Astrocyte of the spinal cord (primary cell): ENCODE measurements at regions not wholly inside any gene's neighbourhood (a gene's known extent, or its start where the extent isn't known, plus 50 kb on each side); places are given as distances from the start of the nearest gene placed in this dataset.

Source experiments
- DNase-seq: peaks from one replicate; pipeline ENCODE4 v3.0.0; 2011; ENCODE audit warnings: low read depth, low spot score
- H3K4me3 ChIP-seq: 2 replicates; pipeline ENCODE4 v1.5.1; 2011; ENCODE audit warnings: low read depth, mild to moderate bottlenecking, low read length, moderate library complexity
- CTCF ChIP-seq: IDR thresholded peaks from 2 replicates; pipeline ENCODE4 v1.5.1; 2012; ENCODE audit warnings: low read depth, mild to moderate bottlenecking, low read length, inconsistent platforms
- in situ Hi-C: cut with HindIII; loops from 2 replicates; pipeline ENCODE4 v1.10.0; 2017; ENCODE audit warnings: low sequenced_read_pairs

GRCh38 chr15:97791824-97792792 lies 168.4 kb upstream of the ARRDC4 start:
- no peak for TF ChIP-seq CTCF
- in situ Hi-C loops, result no loop called here

GRCh38 chr15:97804950-97805349 lies 155.6 kb upstream of the ARRDC4 start:
- DNase-seq, result no peak

More at GRCh38 chr15:97791824-97792792, 168.4 kb upstream of the ARRDC4 start:
- no peak for DNase-seq
- H3K4me3 ChIP-seq, result no peak overlapping the region

GRCh38 chr15:97806766-97807165 lies 153.7 kb upstream of the ARRDC4 start:
- in situ Hi-C loops, result no loop called here
- DNase-seq, result no peak
- H3K4me3 ChIP-seq, result no peak overlapping the region
- TF ChIP-seq CTCF, result no peak

More at GRCh38 chr15:97804950-97805349, 155.6 kb upstream of the ARRDC4 start:
- in situ Hi-C loops, result no loop called here
- H3K4me3 ChIP-seq, result no peak overlapping the region
- no peak for TF ChIP-seq CTCF

- DNase-seq, result no peak
- no peak for TF ChIP-seq CTCF
- in situ Hi-C loops, result no loop called here
- H3K4me3 ChIP-seq, result no peak overlapping the region
These were observed 144.7 kb upstream of the ARRDC4 start for GRCh38 chr15:97815835-97816234.

GRCh38 chr15:97817276-97817890 lies 143.1 kb upstream of the ARRDC4 start:
- no peak overlapping the region for H3K4me3 ChIP-seq
- in situ Hi-C loops, result no loop called here
- no peak for TF ChIP-seq CTCF
- no peak for DNase-seq

- DNase-seq, result no peak
- no peak overlapping the region for H3K4me3 ChIP-seq
- in situ Hi-C loops, result no loop called here
- TF ChIP-seq CTCF, result no peak
These were observed 124.5 kb upstream of the ARRDC4 start for GRCh38 chr15:97836003-97836402.
